HG03060 (cell line): ENCODE measurements at regions not wholly inside any gene's neighbourhood (a gene's known extent, or its start where the extent isn't known, plus 50 kb on each side); places are given as distances from the start of the nearest gene placed in this dataset.
"Not testable (repeated sequence)": the region's sequence is repeated elsewhere in the genome, so short reads cannot be mapped to it uniquely, and the experiment has no call there.

Experiments
- ATAC-seq: cut with Tn5 transposase; IDR thresholded peaks from one replicate; pipeline ENCODE4 v1.9.1; 2021; ENCODE audit warnings: low read depth, moderate number of reproducible peaks; ENCODE audit not compliant: unreplicated experiment

DNA sequence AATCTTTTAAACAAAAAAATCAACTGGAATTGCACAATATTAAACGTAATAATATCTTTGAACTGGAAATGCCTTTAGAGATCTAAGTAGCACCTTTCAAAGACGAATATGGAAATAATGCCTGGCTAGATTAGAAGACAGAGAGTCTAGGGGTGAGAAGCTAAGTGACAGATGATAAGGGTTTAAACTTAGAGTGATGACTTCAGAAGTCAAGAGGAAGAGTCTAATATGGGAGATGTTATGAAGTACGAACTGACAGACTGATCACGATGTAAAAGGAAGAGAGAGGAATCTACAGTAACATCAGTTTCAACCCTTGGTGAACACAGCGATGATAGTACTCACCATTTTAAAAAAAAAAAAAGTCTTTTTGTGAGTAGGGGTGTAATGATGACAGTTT lies 57.9 kb downstream of the HINT1 start:
- no peak for ATAC-seq

DNA sequence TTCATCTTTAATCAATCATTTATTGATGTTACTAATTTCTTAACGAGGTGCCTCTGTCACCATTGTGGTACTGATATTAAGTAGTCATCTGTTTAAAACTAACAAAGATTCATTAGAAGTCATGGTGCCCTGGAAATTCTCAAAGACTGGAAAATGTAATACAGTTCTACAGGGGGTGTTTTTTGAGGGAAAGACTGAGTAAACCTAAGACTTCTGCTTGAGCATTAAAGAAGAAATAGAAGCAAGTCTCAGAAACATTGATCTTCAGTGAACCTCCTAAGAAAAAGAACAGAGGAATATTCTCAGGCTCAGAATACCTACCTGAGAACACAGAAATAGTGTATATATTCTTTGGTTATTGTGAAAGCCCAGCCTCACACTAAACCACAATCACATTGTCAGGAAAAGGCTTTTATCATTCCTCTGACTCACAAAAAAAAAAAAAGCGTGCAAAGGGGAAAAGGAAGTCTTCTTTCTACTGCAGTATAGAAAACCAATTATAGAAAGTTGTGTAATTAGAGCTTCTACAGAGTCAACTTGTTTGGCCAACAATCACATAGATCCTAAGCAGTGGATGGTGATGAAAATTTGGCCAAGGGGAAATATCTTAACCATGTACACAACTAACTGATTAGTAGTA lies 60.8 kb downstream of the HINT1 start:
- no peak for ATAC-seq

DNA sequence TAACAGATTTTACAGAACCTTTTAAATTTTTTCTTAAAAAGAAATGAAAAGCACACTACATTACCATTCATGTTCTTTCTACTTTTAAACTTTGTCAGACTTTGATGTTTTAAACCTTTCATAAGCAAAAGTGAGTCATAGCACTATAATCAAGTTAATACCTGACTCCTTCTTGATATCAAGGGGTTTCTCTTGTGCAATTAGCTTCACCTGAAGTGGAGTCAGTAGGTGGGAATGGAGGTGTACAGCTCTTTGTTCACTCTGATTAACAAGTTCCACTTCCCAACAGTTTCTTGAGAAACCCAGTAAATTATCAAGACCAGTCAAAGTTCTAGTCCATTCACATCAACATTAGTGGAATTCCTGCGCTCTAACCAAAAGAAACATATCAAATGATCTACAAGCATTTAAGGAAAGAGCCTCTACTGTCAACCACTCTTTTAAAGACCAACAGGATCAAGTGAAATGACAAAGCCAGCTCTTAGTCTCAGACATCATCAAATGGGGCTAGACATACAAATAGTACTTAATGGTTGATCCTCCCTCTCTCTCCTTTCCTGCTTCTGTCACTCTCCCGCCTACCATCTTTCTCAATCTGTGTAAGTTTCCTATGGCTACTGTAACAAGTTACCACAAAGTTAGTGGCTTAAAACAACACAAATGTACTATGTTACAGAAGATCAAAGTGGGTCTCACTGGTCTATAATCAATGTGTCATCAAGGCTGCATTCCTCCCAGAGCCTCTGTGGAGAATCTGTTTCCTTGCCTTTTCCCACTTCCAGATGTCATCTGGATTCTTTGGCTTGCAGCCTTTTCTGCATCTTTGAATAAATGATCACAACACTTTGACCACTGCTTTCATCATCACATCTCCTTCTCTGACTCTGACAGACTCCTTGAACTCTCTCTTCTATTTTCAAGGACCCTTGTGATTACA lies 68.0 kb downstream of the HINT1 start:
- ATAC-seq = no peak

DNA sequence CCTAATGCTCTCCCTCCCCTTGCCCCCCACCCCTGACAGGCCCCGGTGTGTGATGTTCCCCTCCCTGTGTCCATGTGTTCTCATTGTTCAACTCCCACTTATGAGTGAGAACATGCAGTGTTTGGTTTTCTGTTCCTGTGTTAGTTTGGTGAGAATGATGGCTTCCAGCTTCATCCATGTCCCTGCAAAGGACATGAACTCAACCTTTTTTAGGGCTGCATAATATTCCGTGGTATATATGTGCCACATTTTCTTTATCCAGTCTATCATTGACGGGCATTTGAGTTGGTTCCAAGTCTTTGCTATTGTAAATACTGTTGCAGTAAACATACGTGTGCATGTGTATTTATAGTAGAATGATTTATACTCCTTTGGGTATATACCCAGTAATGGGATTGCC lies 69.5 kb downstream of the HINT1 start:
- not testable (repeated sequence) for ATAC-seq

DNA sequence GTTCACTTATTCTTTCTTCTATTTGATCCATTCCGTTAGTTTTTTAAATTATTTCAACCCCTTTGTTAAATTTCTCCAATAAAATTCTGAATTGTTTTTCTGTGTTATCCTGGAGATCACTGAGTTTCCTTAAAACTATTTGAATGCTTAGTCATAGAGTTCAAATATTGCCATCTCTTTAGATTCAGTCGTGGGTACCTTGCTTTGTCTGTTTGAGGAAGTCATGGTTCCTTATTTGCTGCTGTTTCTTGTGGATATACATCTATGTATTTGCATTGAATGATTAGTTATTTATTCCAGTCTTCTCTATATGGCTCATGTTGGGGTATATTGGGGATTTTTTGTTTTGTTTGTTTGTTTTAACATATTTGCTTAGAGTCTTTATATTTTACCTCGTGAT lies 80.6 kb downstream of the HINT1 start:
- no peak for ATAC-seq

DNA sequence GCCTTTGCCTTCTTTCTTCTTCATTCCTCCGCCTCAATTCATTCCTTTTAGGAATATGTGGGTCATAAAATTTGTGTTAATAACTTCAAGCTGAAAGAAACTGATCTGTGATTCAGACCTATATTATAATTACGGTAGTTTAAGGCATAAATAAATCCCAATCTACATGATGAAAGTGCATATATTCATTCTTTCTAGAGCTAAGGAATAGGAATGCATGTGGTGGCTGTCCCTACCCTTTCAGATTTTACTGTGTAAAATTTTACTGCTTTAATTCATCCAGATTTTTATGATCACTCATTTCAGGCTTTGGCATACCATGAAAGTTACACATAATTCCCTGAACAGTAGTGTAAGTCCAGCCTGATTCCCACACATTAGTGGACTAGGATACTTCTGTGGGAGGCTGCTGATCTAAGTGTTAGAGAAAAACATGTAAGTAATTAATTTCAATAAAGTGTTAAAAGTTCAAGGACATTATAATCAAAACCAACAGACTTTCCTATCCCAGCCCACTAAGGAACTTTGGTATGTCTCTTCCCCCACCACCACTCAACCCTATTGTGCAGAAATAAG lies 83.1 kb downstream of the HINT1 start:
- ATAC-seq = no peak

DNA sequence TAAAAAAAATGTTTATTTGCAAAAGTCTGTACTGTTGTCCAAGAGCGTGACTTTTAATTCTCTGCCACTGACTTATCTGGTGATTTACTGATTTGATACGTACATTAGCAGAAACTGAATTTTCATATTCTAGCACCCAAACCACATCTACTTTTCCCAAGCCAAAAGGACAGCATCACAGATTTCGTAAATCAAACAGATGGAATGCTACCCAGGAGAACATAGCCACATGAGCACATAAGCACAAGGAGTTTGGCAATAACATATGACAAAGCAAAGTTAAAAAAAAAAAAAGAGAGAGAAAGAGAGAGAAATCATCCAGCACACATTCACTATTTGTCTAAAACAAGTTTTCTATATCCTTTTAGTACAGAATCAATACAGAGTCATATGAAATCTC lies 83.7 kb downstream of the HINT1 start:
- no peak for ATAC-seq

DNA sequence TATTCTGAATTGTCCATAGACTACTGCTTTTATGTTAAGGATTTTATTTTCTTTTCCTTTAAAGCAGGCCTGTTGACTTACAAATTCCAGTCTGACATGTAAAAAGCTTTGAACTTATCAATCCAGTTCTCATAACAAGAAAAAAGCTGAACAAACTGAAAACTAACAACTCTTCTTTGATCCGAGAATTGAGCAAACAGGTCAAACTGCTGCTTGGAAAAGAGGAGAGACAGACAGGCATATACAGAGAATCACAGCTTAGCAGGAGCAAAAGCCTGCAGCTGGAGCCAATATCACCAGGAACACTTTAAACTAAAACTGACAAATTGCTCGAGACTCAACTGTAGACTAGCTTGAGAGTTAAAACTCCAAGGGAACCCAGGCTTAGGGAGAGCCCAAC lies 85.8 kb downstream of the HINT1 start:
- ATAC-seq = no peak

DNA sequence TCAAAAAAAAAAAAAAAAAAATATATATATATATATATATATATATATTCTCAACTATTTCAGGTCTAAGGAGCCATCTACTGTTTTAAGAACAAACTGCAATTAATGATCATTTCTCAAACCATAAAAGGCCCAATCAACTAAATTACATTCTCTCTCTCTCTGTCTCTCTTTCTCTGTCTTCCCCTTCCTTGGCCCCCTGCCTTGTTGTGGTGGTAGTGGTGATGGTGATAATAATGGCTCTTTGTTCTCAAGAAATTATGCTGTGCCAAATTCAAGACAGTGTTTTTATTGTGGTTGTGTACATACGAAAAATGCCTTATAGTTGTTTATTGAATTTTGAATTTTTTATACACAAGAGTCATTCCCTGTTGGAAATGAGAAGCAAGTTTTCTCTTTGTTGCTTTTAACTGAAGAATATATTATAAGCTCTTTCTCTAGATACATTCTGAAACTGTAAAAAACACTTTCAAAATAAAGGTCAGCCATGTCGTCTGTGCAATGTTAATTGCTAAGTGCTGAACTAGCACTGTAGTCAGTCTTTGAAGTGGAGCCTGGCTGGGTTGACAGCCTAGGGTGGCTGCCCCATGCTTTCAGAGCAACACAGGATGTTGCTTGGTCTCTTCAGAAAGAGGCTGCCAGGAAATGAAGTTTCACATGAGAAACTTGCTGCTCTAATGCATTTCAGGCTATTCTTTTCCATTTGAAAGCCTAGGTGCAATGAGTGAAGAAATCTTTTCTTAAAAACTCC lies 96.0 kb downstream of the HINT1 start:
- ATAC-seq = peak; percentile 85

DNA sequence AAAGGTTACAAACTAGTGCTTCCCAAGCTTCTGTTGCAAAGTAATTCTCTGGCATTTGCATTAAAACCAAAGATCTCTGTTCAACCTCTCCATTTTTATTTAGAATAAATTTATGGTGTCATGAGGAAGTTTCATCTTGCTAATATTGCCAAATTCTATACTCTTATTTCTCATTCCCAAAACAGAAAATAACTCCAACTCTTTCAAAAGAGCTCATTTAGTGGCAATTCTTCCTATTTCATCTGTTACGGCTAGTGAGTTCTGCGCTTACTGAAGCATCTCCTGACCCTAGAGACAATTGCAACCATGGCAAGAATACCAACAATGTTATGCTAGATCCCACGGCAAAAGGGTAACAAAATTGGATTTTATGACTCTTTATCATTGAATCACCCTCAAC lies 97.0 kb downstream of the HINT1 start:
- ATAC-seq = no peak

DNA sequence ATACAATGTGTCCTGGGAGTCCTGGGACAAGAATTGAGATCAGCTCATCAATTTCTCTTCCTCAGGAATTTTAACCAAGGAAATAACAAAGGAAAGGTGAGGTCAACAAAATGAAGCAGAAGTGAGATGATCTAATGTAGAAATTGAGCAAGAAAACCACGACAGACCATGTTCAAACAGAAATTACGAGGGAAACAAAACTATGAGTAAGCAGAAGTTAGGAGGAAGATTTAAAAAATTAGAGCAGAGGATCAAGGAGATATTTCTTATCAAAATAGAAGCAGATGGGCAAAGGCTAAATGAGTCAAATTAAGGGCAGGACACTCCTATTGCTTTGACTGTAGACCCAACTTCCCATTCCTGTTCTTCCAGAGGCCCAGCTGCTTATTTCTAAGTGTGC lies 97.4 kb downstream of the HINT1 start:
- no peak for ATAC-seq

DNA sequence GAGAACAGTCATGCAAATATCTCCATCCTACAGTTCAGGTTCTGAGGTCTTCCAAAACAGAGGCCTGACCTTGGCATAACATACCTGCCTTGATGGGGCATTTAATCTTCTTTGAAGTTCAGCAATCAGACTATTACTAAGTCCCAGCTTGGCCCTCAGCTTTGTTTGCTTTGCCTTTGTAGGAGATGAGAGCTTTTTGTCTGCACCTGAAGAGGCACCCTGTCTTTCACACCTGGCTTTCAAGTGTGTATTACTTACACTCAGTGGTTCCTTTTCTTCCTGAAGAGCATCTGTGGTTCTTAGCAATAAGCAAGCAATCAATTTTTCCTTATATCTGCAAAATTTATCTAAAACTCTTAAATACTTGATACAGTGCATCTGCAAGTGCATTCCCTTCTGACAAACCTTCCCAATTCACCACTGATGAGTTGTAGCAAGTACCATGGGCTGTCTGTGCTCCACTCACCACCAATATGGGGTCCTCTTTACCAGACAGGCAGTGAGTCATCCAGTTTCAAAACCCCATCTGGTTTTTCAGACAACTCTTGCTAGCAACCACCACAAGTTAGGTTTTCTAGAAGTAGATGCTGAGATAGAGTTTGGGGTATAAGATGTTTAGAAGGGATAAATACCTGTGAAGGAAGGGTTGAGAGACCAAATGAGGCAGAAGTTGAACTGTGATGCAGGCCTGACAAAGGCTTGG lies 100.2 kb downstream of the HINT1 start:
- no peak for ATAC-seq

DNA sequence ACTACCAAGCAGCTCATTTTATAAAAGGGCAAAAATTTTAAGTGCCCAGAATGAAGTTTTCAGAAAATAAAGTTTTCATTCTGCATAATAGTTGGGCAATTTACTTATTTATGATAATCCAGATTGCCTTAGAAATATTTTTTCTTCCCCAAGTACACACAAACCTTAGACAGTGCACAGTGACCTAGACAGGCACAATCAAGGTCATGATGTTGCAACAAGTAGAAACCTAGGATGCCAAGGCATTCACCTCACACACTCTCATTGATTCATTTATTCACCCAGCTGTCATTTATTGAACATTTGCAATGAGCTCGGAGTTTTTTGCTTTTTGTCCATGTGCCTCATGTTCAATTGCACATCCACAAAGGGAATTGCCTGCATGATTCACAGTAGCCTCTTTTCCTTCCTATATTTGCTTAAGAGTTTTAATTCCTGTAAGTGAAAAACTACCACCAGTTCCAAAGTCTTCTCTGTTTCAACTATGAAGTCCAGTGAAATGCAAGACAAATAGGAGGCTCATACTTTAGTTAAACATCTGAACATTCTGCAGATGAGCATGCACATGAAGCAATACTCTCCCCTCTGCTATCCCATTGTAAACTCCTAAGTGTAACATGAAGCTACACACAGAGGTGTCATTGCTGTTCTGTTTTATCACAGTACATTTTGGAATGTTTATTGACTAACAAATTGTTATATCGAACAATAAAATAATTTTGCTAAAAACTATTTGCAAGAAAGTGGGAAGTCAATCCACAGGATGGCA lies 122.9 kb downstream of the HINT1 start:
- no peak for ATAC-seq

DNA sequence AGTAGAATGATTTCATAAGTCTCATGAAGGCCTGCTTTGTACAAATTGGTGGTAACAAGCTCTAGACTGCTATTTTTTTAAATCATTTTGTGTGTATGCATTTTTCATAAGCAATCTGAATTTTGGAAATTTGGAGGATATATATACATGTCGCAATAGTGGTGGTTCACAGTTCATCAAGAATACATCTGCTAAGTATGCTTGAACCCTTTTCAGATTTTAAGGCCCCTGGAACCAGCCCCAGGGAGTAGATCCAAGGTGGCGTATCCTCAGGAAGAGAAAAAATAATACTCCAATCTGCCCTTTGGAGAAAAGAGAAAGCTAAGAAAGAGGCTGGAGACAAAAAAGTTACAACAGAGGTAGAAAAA lies 141.6 kb downstream of the HINT1 start:
- no peak for ATAC-seq

DNA sequence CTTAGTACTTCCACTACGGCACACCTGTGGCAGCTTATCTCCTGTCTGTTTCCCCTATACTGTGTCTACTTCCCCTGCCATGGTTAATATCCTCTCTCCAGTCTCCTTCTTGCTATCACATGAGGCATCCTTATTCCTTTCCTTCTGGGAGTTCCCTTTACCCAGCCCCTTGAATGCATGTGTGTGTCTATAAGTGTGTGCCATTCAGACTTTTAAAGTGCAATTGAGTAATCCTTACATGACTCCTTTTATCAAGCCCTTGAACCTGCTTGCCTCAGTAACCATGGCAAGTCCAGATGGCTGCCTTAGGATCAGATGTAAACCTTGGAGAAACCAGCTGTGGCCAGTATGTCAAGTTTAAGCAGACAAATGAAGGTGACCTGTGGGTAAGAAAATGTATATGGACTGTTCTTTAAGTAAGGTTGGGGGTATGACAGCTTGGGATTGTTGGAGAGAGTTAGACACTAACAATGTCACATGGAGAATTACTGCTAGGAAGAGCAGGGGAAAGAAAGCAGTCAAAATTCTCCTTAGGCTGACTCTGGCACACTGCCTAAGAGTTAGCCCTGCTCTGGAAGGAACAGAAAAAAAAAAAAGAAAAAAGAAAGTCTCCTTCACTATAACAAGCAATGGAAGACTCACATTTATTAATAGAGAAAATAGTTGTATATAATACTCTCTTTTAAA lies 142.1 kb downstream of the HINT1 start:
- ATAC-seq = no peak

DNA sequence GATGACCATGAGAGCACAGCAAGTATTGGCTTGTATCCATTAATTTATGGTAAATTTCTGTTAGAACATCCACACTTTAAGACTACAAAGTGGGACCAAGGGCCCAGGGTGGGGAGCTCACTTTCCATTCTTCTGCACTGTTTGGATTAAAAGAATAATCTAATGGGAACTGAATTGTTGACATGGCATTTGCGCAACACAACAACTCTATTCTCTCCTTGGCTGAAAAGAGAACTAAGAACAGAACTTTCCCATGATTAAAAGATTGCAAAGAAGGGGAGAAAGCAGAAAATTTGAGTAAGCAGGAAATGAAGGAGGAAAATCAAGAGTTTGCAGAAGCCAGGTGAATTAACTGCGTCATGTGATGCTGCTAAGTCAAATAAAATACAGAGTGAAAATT lies 143.4 kb downstream of the HINT1 start:
- ATAC-seq = no peak

DNA sequence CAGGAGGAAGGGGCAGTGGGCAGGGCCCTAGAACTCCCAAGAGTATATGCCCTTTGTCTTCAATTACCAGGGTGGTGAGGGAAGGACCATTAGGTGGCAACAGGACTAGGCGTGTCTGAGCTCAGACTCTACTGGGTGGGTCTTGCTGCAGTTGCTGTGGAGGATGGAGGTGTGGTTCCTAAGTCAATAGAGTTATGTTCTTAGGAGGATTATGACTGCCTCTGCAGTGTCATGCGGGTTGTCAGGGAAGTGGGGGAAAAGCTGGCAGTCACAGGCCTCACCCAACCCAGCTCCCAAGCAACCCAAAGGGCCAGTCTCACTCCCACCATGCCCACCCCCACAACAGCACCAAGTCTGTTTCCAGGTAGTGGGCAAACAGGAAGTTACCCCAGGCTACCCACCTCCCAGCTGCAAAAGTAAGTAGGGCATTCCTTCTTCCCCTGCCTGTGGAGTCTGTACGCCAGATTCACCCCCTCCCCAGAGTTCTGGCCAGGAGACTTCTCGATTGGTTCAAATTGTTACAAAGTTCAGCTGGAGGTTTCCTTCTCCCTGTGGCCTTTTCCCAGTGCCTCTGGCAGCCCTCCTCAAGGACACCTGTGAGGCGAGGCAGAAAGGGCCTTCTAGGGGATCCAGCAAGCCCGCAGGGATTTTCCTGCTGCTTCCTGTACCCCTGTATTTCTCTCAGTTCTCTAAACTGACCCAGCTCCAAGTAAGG lies 145.3 kb downstream of the HINT1 start:
- no peak for ATAC-seq

DNA sequence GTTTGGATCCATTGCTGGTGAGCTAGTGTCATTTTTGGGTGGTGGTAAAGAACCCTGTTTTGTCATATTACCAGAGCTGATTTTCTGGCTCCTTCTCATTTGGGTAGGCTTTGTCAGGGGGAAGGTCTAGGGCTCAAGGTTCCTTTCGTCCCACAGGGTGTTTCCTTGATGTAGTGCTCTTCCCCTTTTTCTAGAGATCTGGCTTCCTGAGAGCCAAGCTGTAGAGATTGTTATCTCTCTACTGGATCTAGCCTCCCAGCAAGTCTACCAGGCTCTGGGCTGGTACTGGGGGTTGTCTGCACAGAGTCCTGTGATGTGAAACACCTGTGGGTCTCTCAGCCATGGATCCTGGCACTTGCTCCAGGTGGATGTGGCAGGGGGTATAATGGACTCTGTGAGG lies 145.9 kb downstream of the HINT1 start:
- no peak for ATAC-seq

DNA sequence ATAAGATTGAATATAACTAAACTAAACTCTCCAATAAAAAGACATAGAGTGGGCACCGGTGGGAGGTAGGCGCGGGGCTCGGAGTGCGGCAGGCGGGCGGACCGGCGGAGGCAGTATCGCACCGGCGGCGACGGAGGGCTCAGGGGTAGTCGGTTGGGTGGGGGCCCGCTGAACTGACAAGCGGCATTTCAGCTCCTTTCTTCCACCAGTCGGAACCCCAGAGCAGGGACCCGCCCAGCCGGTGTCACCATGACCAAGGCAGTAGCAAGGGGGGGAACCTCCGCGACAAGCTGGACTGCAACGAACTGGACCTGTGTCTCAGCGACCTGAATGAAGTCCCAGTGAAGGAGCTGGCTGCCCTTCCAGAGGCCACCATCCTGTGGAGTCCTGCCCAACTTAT lies 156.7 kb downstream of the HINT1 start:
- ATAC-seq = no peak
